HG03439 (cell line): ENCODE measurements at regions not wholly inside any gene's neighbourhood (a gene's known extent, or its start where the extent isn't known, plus 50 kb on each side); places are given as distances from the start of the nearest gene placed in this dataset.
"Not testable (repeated sequence)": the region's sequence is repeated elsewhere in the genome, so short reads cannot be mapped to it uniquely, and the experiment has no call there.

Source experiments
- ATAC-seq: cut with Tn5 transposase; IDR thresholded peaks from one replicate; pipeline ENCODE4 v1.9.1; 2021; ENCODE audit warnings: mild to moderate bottlenecking, moderate library complexity; ENCODE audit not compliant: unreplicated experiment

DNA sequence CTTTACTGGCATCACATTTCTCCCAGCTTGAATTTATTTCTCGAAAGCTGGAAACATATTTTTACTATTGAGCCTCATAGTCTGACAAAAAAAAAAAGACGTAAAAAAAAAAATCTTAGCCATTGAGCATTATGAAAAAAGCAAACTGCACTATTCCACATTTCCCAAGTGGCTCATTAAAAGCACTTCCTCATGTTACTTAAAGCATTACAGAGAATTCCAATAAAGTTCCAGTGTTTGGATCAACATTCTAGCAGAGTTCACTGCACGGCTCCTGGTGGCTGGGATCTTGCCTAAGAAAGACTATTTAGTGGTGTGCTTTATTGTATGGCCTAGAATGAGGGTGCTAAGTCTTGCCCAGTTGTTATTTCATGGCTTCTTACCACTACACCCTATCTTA is 476.2 kb downstream of the PPARGC1A start:
- ATAC-seq, result no peak

DNA sequence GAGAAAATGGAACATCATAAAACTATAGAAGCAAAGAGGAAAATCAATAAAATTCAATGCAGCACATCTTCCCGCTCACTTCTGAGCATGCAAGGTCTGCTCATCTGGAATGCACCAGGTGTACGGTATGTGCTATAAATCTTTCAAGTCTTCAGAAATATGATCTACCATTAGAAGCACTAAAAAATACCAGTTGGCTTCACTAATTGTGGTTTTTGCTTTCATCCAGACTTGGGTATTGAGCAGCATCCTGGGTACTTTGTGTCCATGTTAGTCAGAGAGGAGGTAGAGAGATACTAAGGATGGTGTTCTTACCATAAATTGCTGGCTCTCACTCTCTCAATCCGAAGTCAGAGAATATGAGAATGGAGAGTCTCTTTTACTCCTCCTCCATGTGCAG is 477.1 kb downstream of the PPARGC1A start:
- ATAC-seq, result no peak

GRCh38 chr4:23408913-23409312 is 480.9 kb downstream of the PPARGC1A start:
- not testable (repeated sequence) for ATAC-seq

DNA sequence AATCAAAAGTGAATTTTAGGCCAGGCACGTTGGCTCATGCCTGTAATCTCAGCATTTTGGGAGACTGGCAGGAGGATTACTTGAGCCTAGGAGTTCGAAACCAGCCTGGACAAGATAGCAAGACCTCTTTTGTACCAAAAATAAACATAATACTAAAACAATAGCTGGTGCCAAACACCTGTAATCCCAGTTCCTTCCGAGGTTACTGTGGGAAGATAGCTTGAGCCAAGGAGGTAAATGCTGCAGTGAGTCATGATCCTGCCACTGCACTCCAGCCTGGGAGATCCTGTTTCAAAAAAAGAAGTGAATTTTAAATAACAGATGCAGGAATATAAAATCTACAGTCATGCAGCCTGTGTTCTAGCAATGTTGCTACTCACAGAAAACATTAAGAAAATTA is 488.3 kb downstream of the PPARGC1A start:
- no peak for ATAC-seq

GRCh38 chr4:23392860-23393458 is 496.9 kb downstream of the PPARGC1A start:
- ATAC-seq, result no peak

- ATAC-seq, result no peak
These were observed 499.6 kb downstream of the PPARGC1A start for GRCh38 chr4:23390246-23390645.

DNA sequence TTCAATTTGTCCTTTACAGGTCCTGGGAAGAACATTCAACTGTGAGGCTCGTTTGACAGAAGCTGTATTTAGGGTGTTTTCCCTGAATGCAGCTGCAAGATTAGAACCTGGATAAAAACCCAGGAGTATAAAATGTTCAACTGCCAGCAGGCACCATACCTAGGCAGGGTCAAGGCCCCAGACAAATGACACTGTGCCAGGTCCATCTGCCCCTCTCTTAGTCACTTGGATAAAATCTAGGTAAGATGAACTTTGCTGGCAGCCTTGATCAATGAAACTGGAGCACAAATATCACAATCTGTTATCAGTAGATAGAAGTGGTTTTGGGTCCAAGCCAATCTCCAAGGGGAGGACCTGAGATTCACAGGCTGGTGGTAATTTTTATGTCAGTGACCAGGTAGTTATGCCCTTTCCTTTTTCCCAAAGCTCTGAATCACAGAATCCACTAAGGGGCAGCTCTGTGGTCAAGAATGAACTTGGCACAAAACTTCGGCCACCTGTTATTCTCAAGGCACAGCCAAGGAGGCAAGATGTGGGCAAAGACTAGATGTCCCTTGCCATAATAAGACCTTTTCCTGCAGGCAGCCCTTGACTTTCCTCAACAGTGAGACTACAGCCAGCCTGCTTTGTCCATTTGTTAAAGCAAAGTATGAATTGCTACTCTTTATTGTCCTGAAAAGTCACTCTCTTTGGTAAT is 501.0 kb downstream of the PPARGC1A start:
- ATAC-seq, result no peak

- ATAC-seq, result no peak
These were observed 501.6 kb downstream of the PPARGC1A start for GRCh38 chr4:23388255-23388654.

DNA sequence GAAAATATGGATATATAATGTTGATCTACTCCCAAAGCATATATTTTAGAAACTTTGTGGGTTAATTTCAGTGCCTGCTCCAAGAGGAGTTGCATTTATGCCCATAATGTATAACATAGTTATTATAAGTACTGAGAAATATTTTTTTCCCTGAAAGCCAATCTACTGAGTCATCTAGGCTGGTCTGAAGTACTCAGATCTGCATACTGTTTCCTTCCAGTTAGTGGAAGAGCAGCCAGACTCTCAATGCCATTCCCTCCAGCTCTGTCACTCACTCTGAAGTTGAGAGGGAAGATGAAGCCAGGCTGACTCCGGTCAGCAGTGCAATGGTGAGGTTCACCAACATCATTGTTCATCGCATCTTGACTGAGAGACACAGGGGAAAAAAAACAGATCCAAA is 505.1 kb downstream of the PPARGC1A start:
- ATAC-seq, result no peak

DNA sequence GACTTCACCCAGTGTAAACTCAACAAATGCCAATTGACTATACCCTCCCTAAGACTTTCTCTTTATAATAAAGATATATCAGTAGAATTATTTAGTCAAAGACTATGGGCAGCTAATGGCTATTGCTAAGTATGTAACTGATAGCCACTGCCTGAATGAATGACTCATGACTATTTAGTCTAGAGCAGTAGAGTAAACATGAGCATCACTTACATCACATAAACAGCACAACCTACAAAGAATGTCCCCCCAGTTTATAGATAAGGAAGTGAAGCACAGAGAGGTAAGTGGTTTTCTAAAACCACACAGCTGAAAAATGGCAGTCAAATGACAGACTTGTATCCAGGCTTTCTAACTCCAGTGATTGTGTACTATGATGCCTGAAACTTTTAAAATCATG is 507.0 kb downstream of the PPARGC1A start:
- ATAC-seq, result no peak

DNA sequence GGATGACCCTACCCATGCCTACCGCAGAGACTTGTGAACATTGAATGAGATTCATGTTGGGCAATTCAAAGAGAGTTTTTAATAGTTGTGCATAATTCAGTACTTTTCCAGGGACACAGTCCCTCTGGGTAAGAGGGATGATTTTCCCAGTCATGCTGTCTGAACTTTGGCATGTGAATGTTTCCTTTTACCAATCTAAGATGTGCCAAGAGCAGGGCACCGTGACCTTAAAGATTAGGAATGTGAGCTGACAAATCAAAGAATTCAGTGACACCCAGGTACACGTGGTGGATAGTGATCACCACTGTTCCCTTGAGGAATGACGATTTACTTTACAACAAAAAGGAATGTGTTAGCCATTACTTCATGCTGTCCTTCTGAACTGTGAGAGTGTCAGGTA is 515.6 kb downstream of the PPARGC1A start:
- no peak for ATAC-seq

DNA sequence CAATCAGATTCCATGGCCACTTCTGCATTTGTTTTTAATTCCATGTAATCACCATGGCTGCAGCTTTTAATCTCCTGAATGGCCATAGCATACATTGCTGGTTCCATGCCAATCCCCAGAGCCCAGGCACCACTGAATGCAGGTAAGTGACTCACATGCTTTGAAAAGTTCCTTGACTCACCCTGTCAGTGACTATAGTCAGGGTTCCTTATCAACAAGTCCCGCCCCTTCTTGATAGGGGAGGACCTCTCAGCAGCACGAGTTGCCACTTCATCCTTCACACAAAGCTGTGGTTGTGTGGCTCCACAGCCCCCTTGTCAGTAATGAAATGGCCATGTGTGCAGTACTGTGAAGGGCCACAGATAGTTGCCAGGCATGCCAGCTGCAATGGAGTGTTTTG is 516.6 kb downstream of the PPARGC1A start:
- ATAC-seq, result no peak

DNA sequence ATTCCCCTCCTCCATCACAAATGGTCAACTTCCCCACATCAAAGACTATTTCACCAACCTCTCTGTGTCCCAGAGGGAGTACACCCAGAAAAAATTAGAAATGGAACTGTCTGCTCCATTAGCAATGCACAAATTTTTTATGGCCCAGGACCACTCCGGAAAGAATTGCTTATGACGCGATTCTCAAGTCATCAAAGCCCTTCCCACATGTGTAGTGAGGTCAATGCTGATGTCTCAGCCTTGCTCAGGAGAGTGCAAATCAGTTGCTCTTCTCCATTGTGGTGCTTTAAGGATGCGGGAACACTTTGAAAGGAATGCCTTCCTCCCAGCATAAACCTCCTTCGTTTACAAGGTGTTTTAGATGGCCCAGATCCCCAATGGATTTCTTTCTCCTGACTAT is 518.3 kb downstream of the PPARGC1A start:
- ATAC-seq, result no peak

DNA sequence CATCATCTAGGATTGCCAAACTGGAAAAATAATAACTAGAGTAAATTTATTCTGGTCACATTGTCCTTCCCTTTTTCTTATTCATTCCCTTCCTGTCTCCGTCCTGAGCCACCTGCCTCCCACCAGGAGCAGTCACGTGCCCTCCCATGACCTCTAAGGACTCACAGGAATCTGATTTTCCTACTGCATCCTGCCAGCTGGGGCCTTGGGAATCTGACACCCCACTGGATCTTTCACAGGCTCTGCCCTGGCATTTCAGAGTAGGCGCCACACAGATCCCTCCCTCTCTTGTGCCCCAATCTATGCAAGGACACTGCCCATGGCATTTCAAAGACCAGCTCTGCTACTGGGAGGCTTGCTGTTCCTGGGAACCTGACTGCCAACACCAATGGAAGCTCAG is 520.5 kb downstream of the PPARGC1A start:
- ATAC-seq, result no peak

DNA sequence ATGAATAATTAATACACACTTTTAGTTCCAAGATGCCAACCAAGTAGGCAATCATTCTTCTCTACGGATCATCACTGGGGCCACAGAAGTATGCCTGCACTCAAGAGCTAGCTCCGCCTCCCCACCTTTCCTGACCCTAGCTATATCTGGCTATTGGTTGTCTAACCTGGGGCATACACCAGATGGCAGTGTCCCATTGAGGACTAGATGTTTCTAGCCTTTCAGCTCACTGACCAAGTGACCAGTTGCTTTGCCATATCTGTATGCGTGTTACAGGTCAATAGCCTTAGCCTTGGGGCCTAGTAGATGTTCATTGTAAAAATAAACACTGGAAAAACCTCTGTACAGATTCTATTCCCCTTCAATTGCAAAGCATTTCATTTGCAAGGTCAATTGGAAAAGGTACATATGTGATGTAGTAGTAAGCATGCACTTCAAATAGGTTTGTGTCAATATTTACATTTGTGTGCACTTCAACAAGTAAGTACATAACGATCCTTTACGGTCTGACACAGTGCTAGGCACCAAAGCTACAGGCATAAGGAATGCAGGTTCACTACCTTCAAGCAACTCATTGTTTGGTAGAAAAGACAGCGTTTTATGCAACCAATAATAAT is 521.7 kb downstream of the PPARGC1A start:
- ATAC-seq, result no peak

DNA sequence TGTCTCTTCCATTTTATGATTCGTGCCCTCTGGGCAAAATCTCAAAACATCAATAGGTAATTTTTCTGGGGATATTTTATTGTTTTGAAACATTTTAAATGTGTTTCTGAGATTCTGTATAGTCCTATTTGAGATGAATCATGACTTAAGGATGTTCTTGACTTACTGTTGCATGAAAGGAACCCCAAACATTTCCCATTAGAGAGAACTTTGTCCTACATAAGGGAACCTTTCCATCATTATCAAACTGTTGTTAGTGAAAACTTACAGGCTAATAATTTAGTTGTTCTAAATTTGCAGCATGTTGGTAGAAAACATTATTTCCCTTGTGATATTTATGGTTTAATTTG is 523.3 kb downstream of the PPARGC1A start:
- no peak for ATAC-seq

DNA sequence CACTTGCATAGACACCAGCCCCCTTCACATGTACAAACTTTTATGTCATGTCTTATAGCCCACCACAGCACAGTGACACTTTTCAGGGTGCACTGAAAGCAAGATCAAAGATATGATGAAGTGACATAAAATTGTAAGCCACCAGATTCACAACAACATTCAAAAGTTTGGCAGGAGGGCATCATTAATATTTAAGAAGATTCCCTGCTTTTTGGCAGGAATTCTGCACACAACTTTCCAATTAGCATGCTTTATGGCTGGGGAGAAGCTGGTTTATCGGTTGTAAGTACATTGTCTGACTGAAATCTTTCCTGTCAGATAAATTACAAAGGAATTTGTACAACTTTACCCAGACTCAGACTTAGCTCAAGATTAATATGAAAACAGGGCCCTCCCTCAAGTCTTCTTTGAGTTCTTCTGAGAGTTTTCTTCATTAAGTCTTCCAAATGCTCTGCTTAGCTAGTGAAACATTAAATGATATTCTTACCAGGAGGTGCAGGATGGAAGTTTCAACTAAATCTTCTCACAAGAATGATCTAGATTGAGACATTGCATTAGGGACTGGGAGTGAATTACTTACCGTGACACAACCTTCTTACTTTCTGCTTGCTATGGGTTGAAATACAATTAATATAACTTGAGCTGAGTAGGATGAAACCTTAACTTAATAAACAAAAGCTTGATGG is 523.8 kb downstream of the PPARGC1A start:
- no peak for ATAC-seq

- no peak for ATAC-seq
These were observed 524.8 kb downstream of the PPARGC1A start for GRCh38 chr4:23365086-23365485.

GRCh38 chr4:23364167-23364566 is 525.7 kb downstream of the PPARGC1A start:
- no peak for ATAC-seq

DNA sequence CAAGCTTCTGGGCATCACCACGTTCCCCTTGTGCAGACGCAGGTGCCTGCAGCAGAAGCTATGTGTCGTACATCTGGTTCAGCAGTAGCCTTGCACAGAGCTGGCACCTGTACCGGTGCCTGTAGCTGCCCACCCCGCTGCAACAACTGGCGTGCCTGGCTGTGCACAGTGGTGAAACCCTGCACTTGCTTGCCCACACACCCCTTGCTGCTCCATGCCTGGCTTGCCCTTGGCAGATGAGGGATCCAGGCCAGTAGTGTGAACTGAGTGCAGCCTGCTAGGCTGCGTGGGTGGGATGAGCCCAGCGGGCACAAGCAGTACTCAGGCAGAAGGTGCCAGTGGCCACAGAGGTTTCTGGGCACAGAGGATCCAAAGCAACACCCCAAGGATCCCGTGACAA is 528.4 kb downstream of the PPARGC1A start:
- no peak for ATAC-seq

- no peak for ATAC-seq
These were observed 529.1 kb downstream of the PPARGC1A start for GRCh38 chr4:23360718-23361117.

GRCh38 chr4:23355258-23355657 is 534.6 kb downstream of the PPARGC1A start:
- ATAC-seq, result no peak
